GM12878 (cell line): ENCODE measurements at regions not wholly inside any gene's neighbourhood (a gene's known extent, or its start where the extent isn't known, plus 50 kb on each side); places are given as distances from the start of the nearest gene placed in this dataset.

Experiments
- CUX1 ChIP-seq: IDR thresholded peaks from 2 replicates; pipeline ENCODE4 v1.6.1; 2012; ENCODE audit warnings: improper control_type of control experiment, low read depth, low read length; ENCODE audit not compliant: insufficient replicate concordance
- FOS ChIP-seq: IDR thresholded peaks from 3 replicates; pipeline ENCODE4 v1.6.1; 2011; ENCODE audit warnings: borderline replicate concordance; ENCODE audit not compliant: insufficient read length; ENCODE audit errors: extremely low read depth
- KDM1A ChIP-seq: fragments of 200-600 bp; sonication (generic); IDR thresholded peaks from 2 replicates; pipeline ENCODE4 v1.6.1; 2016; ENCODE audit warnings: borderline replicate concordance
- MXI1 ChIP-seq: fragments of 150-350 bp; IDR thresholded peaks from 2 replicates; pipeline ENCODE4 v1.6.1; 2011; ENCODE audit warnings: low read depth, mild to moderate bottlenecking, inconsistent platforms, low read length, improper control_type of control experiment
- MYC ChIP-seq: IDR thresholded peaks from 2 replicates; pipeline ENCODE4 v1.6.1; 2011; ENCODE audit warnings: mild to moderate bottlenecking, low read length, moderate library complexity, inconsistent platforms; ENCODE audit not compliant: insufficient read depth, insufficient replicate concordance, insufficient read length, severe bottlenecking
- RFX5 ChIP-seq: IDR thresholded peaks from 2 replicates; pipeline ENCODE4 v1.6.1; 2011; ENCODE audit warnings: low read depth, low read length, improper control_type of control experiment
- TCF12 ChIP-seq: IDR thresholded peaks from 2 replicates; pipeline ENCODE4 v1.6.1; 2011; ENCODE audit warnings: low read depth, mild to moderate bottlenecking, low read length
- TF ChIP-seq, protein P1 (sequence below), 3 experiments: IDR thresholded peaks in 2 of 3; conservative IDR thresholded peaks in 1 of 3; 2 replicates each; pipeline ENCODE4 v1.5.1; 2011; ENCODE audit warnings: low read depth in 3 of 3, low read length in 3 of 3, mild to moderate bottlenecking in 3 of 3, control low read depth in 2 of 3, moderate library complexity in 2 of 3, inconsistent platforms in 1 of 3, mixed read lengths in 1 of 3; ENCODE audit not compliant: control insufficient read depth in 2 of 3, insufficient read depth in 1 of 3; ENCODE audit errors: extremely low read depth in 1 of 3

GRCh38 chr11:95469258-95469657, 238.3 kb upstream of the SESN3 start:
- TF ChIP-seq MXI1 (no peak), FOS (no peak), TCF12 (no peak), MYC (no peak), KDM1A (no peak), RFX5 (no peak), CUX1 (no peak)
- TF ChIP-seq, protein P1, sequence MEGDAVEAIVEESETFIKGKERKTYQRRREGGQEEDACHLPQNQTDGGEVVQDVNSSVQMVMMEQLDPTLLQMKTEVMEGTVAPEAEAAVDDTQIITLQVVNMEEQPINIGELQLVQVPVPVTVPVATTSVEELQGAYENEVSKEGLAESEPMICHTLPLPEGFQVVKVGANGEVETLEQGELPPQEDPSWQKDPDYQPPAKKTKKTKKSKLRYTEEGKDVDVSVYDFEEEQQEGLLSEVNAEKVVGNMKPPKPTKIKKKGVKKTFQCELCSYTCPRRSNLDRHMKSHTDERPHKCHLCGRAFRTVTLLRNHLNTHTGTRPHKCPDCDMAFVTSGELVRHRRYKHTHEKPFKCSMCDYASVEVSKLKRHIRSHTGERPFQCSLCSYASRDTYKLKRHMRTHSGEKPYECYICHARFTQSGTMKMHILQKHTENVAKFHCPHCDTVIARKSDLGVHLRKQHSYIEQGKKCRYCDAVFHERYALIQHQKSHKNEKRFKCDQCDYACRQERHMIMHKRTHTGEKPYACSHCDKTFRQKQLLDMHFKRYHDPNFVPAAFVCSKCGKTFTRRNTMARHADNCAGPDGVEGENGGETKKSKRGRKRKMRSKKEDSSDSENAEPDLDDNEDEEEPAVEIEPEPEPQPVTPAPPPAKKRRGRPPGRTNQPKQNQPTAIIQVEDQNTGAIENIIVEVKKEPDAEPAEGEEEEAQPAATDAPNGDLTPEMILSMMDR (IDR thresholded peaks at IDR 0.05 in 2 of 3, conservative IDR thresholded peaks at IDR 0.05 in 1 of 3; ENCODE audit: control insufficient read depth in 2 of 3, extremely low read depth in 1 of 3, insufficient read depth in 1 of 3, low read depth in 3 of 3, low read length in 3 of 3) = no peak
